Activated naive CD8-positive, alpha-beta T cell treated with anti-CD3 and anti-CD28 coated beads for 36 hours (primary cell): ENCODE measurements at regions not wholly inside any gene's neighbourhood (a gene's known extent, or its start where the extent isn't known, plus 50 kb on each side); places are given as distances from the start of the nearest gene placed in this dataset.

Source experiments
- DNase-seq: peaks from one replicate; pipeline ENCODE4 v3.0.0; 2021
- H3K27ac Mint-ChIP-seq: one replicate; pipeline ENCODE4 v1.8.0; 2022; ENCODE audit warnings: mild to moderate bottlenecking, moderate library complexity, mixed read lengths
- H3K27me3 Mint-ChIP-seq: one replicate; pipeline ENCODE4 v1.8.0; 2022; ENCODE audit warnings: mild to moderate bottlenecking, mixed read lengths
- H3K36me3 Mint-ChIP-seq: one replicate; pipeline ENCODE4 v1.8.0; 2021; ENCODE audit warnings: mild to moderate bottlenecking, mixed read lengths
- H3K4me1 Mint-ChIP-seq: one replicate; pipeline ENCODE4 v1.8.0; 2021; ENCODE audit warnings: mixed read lengths
- H3K4me3 Mint-ChIP-seq: one replicate; pipeline ENCODE4 v1.8.0; 2022; ENCODE audit warnings: mild to moderate bottlenecking, moderate library complexity, mixed read lengths
- H3K9me3 Mint-ChIP-seq: one replicate; pipeline ENCODE4 v1.8.0; 2022; ENCODE audit warnings: mixed read lengths

- no peaks in the 10 kb centered on the region for H3K36me3 Mint-ChIP-seq
- H3K4me3 Mint-ChIP-seq, result no peak overlapping the region
Measured at GRCh38 chr5:117859176-117859575, 1129.2 kb downstream of the DTWD2 start.

DNA sequence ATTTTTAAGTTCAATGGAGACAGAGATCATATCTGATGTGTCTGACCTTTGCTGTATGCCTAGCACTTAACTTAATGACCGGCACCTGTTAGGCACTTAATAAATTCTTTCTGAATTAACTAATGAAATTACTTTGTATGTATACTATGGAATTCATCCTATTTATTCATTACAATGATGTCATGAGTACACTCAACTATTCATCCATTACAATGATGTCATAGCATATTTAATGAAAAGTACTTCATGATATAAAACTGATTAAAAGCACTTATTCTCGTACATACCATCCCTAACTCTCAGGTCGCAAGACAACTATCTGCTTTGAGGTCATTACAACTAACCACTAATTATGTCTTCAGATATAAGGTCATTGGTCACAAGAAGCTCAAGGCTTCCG is 1131.6 kb downstream of the DTWD2 start:
- H3K27me3 Mint-ChIP-seq, result no peaks in the 10 kb centered on the region
- DNase-seq, result no peak
- H3K27ac Mint-ChIP-seq, result no peak overlapping the region
- no peaks in the 10 kb centered on the region for H3K4me1 Mint-ChIP-seq
- no peak overlapping the region for H3K4me3 Mint-ChIP-seq
- H3K36me3 Mint-ChIP-seq, result no peaks in the 10 kb centered on the region
- H3K9me3 Mint-ChIP-seq, result peaks cover 2% of the 10 kb centered on the region

More at GRCh38 chr5:117859176-117859575, 1129.2 kb downstream of the DTWD2 start:
- Mint-ChIP-seq H3K27ac (no peak overlapping the region), H3K27me3 (no peaks in the 10 kb centered on the region), H3K4me1 (no peaks in the 10 kb centered on the region), H3K9me3 (peaks cover 2% of the 10 kb centered on the region)
- DNase-seq, result no peak

- H3K4me1 Mint-ChIP-seq, result no peaks in the 10 kb centered on the region
- H3K36me3 Mint-ChIP-seq, result no peaks in the 10 kb centered on the region
- H3K27ac Mint-ChIP-seq, result no peak overlapping the region
- no peaks in the 10 kb centered on the region for H3K27me3 Mint-ChIP-seq
- no peaks in the 10 kb centered on the region for H3K9me3 Mint-ChIP-seq
- DNase-seq, result no peak
- H3K4me3 Mint-ChIP-seq, result no peak overlapping the region
Measured at GRCh38 chr5:117837786-117838185, 1150.6 kb downstream of the DTWD2 start.

GRCh38 chr5:117833691-117834090 is 1154.7 kb downstream of the DTWD2 start:
- Mint-ChIP-seq H3K36me3 (no peaks in the 10 kb centered on the region), H3K9me3 (peaks cover 3% of the 10 kb centered on the region), H3K4me1 (no peaks in the 10 kb centered on the region), H3K27me3 (no peaks in the 10 kb centered on the region), H3K4me3 (no peak overlapping the region), H3K27ac (no peak overlapping the region)
- DNase-seq, result no peak

DNA sequence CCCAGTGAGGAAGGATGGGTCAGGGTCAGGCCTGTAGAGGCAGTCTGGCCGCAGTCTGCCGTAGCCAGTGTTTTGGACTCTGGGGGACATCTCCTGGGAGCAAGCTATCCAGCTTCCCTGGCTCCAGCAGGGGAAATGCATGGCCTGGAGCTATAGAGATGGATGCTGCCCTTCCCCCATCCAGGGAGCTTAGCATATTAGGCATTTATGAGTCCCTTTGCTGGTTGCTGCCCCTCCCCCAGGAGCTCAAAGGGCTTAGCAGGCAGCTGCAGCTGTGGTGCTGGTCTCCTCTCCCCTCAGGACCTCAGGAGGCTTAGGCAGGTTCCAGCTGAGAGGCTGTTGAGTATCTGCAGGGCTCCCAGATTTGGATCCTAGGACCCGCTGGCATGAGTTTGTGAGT is 1158.7 kb downstream of the DTWD2 start:
- no peaks in the 10 kb centered on the region for H3K36me3 Mint-ChIP-seq
- H3K4me1 Mint-ChIP-seq, result no peaks in the 10 kb centered on the region
- no peaks in the 10 kb centered on the region for H3K27me3 Mint-ChIP-seq
- DNase-seq, result no peak
- H3K27ac Mint-ChIP-seq, result no peak overlapping the region
- H3K9me3 Mint-ChIP-seq, result peaks cover 11% of the 10 kb centered on the region
- H3K4me3 Mint-ChIP-seq, result no peak overlapping the region

DNA sequence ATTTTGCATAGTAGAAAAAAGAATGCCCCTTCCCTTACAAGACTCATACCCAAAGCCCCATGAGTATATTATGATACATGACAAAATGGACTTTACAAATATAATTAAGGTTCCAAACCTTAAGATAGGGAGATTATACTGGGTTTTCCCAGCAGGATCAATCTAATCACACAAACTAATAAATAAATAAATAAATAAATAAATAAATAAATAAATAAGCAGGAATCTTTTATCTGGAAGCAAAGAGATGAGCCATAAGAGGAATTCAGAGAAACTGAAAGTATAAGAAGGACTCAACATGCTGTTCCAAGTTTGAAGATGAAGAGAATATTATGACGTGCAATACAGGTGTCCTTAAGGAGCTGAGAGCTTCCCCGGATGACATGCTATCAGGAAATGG is 1174.5 kb downstream of the DTWD2 start:
- DNase-seq, result no peak
- no peaks in the 10 kb centered on the region for H3K9me3 Mint-ChIP-seq
- no peaks in the 10 kb centered on the region for H3K4me1 Mint-ChIP-seq
- H3K4me3 Mint-ChIP-seq, result no peak overlapping the region
- H3K27ac Mint-ChIP-seq, result no peak overlapping the region
- H3K36me3 Mint-ChIP-seq, result no peaks in the 10 kb centered on the region
- H3K27me3 Mint-ChIP-seq, result no peaks in the 10 kb centered on the region

GRCh38 chr5:117812861-117813260 is 1175.5 kb downstream of the DTWD2 start:
- Mint-ChIP-seq H3K4me3 (no peak overlapping the region), H3K9me3 (no peaks in the 10 kb centered on the region), H3K27ac (no peak overlapping the region), H3K27me3 (no peaks in the 10 kb centered on the region), H3K36me3 (no peaks in the 10 kb centered on the region), H3K4me1 (no peaks in the 10 kb centered on the region)
- no peak for DNase-seq

DNA sequence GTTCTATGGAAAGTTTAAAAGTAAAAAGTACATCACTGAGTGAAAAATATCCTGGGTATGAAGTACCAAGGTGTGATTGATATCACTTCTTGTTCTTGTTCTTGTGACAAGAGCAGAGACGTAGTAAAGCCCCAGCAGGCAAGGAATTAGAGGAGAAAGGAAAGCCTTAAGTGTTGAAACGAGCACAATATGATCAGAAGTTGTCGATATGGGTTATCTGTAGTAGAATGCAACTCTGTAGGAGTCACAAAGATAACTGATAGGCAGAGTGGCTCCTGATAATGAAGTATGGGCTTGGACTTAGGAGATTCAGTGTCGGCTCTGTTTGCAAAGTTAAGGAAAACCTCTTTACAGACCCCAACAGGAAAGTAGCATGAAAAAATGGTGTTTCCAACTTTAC is 1179.1 kb downstream of the DTWD2 start:
- H3K27me3 Mint-ChIP-seq, result no peaks in the 10 kb centered on the region
- H3K27ac Mint-ChIP-seq, result no peak overlapping the region
- H3K9me3 Mint-ChIP-seq, result no peaks in the 10 kb centered on the region
- H3K4me1 Mint-ChIP-seq, result no peaks in the 10 kb centered on the region
- H3K36me3 Mint-ChIP-seq, result no peaks in the 10 kb centered on the region
- no peak for DNase-seq
- no peak overlapping the region for H3K4me3 Mint-ChIP-seq

DNA sequence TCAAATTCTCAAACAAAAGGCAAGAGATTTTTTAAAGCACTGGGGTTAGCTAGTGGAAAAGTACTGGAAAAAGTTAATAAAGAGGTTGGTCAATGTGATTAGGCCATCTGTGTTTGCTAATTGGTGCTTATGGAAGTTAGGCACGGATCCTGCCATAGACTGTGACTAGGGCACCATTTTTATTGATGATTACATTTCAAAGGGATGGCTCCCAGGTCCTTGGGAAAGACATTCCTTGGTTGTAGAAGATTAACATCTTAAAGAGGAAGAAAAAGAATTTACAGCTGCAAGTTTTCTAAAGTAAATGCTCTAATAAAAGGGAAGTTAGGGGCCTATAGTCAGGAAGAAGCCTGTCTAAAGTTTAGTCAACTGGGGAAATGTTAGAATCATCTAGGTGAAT is 1183.3 kb downstream of the DTWD2 start:
- Mint-ChIP-seq H3K4me1 (no peaks in the 10 kb centered on the region), H3K36me3 (no peaks in the 10 kb centered on the region), H3K27ac (no peak overlapping the region), H3K4me3 (no peak overlapping the region), H3K27me3 (no peaks in the 10 kb centered on the region), H3K9me3 (peaks cover 4% of the 10 kb centered on the region)
- DNase-seq, result no peak

DNA sequence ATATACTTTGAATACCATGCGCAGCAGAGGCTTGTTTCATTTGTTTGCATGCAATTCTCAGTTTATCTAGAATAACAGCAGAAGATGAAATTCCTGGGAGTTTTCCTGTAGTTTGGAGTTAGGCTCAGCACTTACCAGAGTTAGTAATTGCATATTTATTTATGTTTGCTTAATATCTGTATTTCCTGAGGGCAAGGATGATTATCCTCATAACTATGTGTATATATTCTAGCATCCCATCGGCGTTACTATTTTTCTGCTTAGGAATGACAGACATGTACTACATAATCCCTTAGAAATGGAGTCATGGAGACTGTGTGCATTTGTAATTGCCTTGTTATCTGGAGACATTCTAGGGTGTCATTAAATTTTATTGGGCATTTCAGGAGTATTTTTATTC is 1184.8 kb downstream of the DTWD2 start:
- H3K4me1 Mint-ChIP-seq, result no peaks in the 10 kb centered on the region
- DNase-seq, result no peak
- H3K36me3 Mint-ChIP-seq, result no peaks in the 10 kb centered on the region
- peaks cover 5% of the 10 kb centered on the region for H3K9me3 Mint-ChIP-seq
- no peaks in the 10 kb centered on the region for H3K27me3 Mint-ChIP-seq
- H3K4me3 Mint-ChIP-seq, result no peak overlapping the region
- no peak overlapping the region for H3K27ac Mint-ChIP-seq

DNA sequence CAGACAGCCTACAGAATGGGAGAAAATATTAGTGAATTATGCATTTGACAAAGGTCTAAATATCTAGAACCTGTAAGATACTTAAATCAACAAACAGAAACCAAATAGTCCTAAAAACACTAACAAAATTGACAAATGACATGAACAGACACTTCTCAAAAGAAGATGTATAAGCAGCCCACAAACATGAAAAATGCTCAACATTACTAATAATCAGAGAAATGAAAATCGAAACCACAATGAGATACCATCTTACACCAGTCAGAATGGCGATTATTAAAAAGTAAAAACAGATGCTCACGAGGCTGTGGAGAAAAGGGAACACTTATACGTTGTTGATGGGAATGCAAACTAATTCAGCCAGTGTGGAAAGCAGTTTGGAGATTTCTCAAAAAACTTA is 1186.8 kb downstream of the DTWD2 start:
- no peak for DNase-seq
- H3K27ac Mint-ChIP-seq, result no peak overlapping the region
- H3K27me3 Mint-ChIP-seq, result no peaks in the 10 kb centered on the region
- no peaks in the 10 kb centered on the region for H3K4me1 Mint-ChIP-seq
- no peaks in the 10 kb centered on the region for H3K36me3 Mint-ChIP-seq
- H3K9me3 Mint-ChIP-seq, result peaks cover 5% of the 10 kb centered on the region
- H3K4me3 Mint-ChIP-seq, result no peak overlapping the region

GRCh38 chr5:117800261-117800660 is 1188.1 kb downstream of the DTWD2 start:
- peaks cover 5% of the 10 kb centered on the region for H3K9me3 Mint-ChIP-seq
- H3K4me3 Mint-ChIP-seq, result no peak overlapping the region
- H3K27ac Mint-ChIP-seq, result no peak overlapping the region
- no peaks in the 10 kb centered on the region for H3K27me3 Mint-ChIP-seq
- H3K4me1 Mint-ChIP-seq, result no peaks in the 10 kb centered on the region
- no peaks in the 10 kb centered on the region for H3K36me3 Mint-ChIP-seq
- no peak for DNase-seq

DNA sequence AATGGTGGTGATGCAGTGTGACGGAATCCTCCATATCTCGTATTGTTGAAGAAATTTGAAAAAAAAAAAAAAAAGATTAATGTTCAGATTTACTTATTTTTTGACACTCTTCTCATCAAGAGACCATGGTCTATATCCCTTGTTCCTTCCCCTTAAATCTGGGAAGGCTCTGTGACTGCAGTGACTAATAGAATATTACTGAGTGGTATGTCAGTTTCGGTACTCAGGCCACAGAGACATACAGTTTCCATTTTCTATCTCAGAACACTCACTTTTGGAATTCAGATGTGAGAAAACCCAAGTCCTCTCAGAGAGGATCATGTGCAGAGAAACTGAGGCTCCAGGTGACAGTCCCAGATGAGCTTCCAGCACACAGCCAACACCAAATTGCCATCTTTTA is 1193.5 kb downstream of the DTWD2 start:
- Mint-ChIP-seq H3K9me3 (no peaks in the 10 kb centered on the region), H3K4me1 (no peaks in the 10 kb centered on the region), H3K4me3 (no peak overlapping the region), H3K27ac (no peak overlapping the region), H3K27me3 (no peaks in the 10 kb centered on the region), H3K36me3 (no peaks in the 10 kb centered on the region)
- no peak for DNase-seq

DNA sequence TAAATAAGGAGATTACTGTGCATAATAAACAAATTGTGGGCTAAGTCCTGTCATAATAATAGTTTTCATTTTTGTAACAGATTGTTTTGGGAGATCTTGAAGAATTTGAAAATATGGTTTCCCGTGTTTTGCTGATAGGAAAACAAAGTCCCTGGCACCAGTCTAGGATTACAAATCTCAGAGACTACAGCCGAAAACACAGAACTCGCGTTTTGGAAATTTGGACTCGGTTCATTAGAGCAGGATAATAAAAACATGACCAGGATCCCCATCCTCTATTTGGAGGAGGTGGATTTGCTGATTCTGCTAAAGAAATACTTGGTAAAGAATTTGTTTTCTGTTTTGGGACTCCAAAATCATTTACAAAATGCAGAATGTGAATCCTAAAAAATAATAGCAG is 1194.4 kb downstream of the DTWD2 start:
- H3K9me3 Mint-ChIP-seq, result no peaks in the 10 kb centered on the region

GRCh38 chr5:117792476-117792875 is 1195.9 kb downstream of the DTWD2 start:
- no peaks in the 10 kb centered on the region for H3K4me1 Mint-ChIP-seq
- no peak overlapping the region for H3K27ac Mint-ChIP-seq
- no peak overlapping the region for H3K4me3 Mint-ChIP-seq
- DNase-seq, result no peak
- H3K27me3 Mint-ChIP-seq, result no peaks in the 10 kb centered on the region
- H3K36me3 Mint-ChIP-seq, result no peaks in the 10 kb centered on the region
- H3K9me3 Mint-ChIP-seq, result no peaks in the 10 kb centered on the region

More for the DNA sequence above, 1194.4 kb downstream of the DTWD2 start:
- no peaks in the 10 kb centered on the region for H3K36me3 Mint-ChIP-seq
- H3K4me3 Mint-ChIP-seq, result no peak overlapping the region
- H3K4me1 Mint-ChIP-seq, result no peaks in the 10 kb centered on the region
- no peak for DNase-seq
- no peaks in the 10 kb centered on the region for H3K27me3 Mint-ChIP-seq
- H3K27ac Mint-ChIP-seq, result no peak overlapping the region

GRCh38 chr5:117788596-117788995 is 1199.8 kb downstream of the DTWD2 start:
- H3K36me3 Mint-ChIP-seq, result no peaks in the 10 kb centered on the region
- no peak for DNase-seq
- no peaks in the 10 kb centered on the region for H3K9me3 Mint-ChIP-seq
- no peaks in the 10 kb centered on the region for H3K4me1 Mint-ChIP-seq
- no peak overlapping the region for H3K4me3 Mint-ChIP-seq
- no peak overlapping the region for H3K27ac Mint-ChIP-seq
- H3K27me3 Mint-ChIP-seq, result no peaks in the 10 kb centered on the region

DNA sequence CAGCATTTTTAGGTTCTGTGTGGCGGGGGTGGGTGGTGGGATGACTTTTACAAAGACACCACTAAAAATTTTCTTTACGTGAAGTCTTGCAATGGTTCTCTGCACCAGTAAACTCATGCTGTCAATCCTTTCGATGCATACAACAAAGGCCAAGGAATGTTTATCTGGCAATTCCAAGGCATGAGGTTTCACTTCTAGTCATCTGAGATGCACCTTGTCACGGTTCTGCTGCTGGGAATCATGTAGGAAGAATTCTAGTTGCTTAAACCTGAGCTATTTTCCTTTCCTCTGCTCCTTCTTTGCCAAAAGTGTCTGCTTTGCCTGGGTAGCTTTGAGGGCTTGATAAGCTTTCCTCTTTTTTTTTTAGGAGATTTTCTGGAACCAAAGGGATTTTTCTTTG is 1204.5 kb upstream of the SEMA6A start:
- no peaks in the 10 kb centered on the region for H3K27me3 Mint-ChIP-seq
- H3K9me3 Mint-ChIP-seq, result peaks cover 9% of the 10 kb centered on the region
- H3K4me3 Mint-ChIP-seq, result no peak overlapping the region
- no peaks in the 10 kb centered on the region for H3K36me3 Mint-ChIP-seq
- H3K4me1 Mint-ChIP-seq, result no peaks in the 10 kb centered on the region
- no peak overlapping the region for H3K27ac Mint-ChIP-seq
- no peak for DNase-seq
